ENCODE measurements at regions not wholly inside any gene's neighbourhood (a gene's known extent, or its start where the extent isn't known, plus 50 kb on each side); places are given as distances from the start of the nearest gene placed in this dataset.
A peak's percentile ranks its signal among the peaks of the same experiment; 100 is the strongest.

DNA sequence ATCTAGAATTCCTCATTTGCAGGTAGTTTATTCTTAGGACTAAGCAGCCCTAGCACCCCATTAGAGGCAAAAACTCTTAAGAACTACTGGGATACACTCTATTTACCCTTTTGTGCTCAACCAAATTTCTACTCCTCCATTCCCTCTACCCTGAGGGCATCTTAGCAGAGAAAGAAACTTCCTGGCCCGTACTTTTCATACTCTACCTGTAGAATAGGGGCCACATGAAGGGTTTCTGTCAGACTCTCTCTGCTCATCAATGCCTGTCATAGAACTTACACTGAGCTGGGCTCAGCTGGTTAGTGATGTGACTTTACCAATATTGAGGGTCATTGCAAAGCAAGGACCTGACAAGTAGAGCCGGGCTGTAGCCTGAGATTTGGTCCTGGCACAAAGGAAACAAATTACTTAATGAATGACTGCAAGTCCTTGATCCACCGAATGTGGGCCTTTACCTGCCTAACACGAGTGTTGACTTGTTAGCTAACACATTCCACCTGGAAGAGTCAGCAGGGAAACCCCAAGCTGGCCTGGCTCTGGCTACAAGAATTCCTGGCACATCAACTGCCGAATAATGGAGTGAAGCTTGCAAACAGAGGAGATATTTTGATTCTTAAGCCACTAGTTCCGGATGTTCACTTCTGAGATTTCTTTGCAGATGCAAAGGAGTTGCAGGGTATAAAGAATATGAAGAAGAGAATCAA is 280.5 kb upstream of the JAG1 start:
- Histone ChIP-seq H2AK5ac (ENCODE audit: low read depth, low read length) (no peak overlapping the region), H2BK15ac (ENCODE audit: low read length) (no peak overlapping the region), H3K79me1 (ENCODE audit: low read depth, low read length) (no peaks in the 10 kb centered on the region), H3K4me1 (replicated peaks in 1 of 4; ENCODE audit: control insufficient read depth in 3 of 4, insufficient read depth in 4 of 4, low read length in 3 of 4) (peaks cover 0 to 2% (median 0%) of the 10 kb centered on the region in 4 experiments; a peak in 2 of 7 replicates), H2AFZ (ENCODE audit: low read length) (peak overlapping the region; percentile 55; the same call in 1 of the 2 replicates), H4K8ac (ENCODE audit: extremely low read depth, insufficient read depth, low read length) (no peak overlapping the region), H2BK12ac (ENCODE audit: low read depth, low read length) (no peak overlapping the region), H3K9ac (replicated peaks in 1 of 4; ENCODE audit: extremely low read depth in 1 of 4, low read depth in 3 of 4, low read length in 3 of 4) (no peak overlapping the region), H3K23ac (ENCODE audit: insufficient read length) (no peak overlapping the region), H3K27ac (ENCODE audit: low read depth, low read length) (no peak overlapping the region), H3K4me2 (ENCODE audit: insufficient read depth in 1 of 2, low read depth in 2 of 2, low read length in 2 of 2) (no peak overlapping the region), H3K56ac (replicated peaks; ENCODE audit: insufficient read length, low read depth, low read length) (no peak overlapping the region), H3K79me2 (ENCODE audit: control insufficient read depth in 1 of 2, insufficient read depth in 2 of 2, low read length in 2 of 2) (no peaks in the 10 kb centered on the region), H4K5ac (ENCODE audit: insufficient read length, low read depth, low read length) (no peak overlapping the region), H3K23me2 (ENCODE audit: low read depth, low read length) (no peaks in the 10 kb centered on the region), H3K14ac (ENCODE audit: insufficient read length) (no peak overlapping the region), H4K20me1 (replicated peaks in 1 of 2; ENCODE audit: control insufficient read depth in 1 of 2, insufficient read depth in 2 of 2, low read length in 2 of 2) (no peaks in the 10 kb centered on the region), H4K91ac (replicated peaks; ENCODE audit: insufficient read length, low read length) (no peak overlapping the region), H2BK5ac (ENCODE audit: low read depth, low read length) (no peak overlapping the region), H3K18ac (ENCODE audit: extremely low read depth, low read length) (no peak overlapping the region), H3K4me3 (ENCODE audit: extremely low read depth in 1 of 4, insufficient read depth in 2 of 4, low read depth in 3 of 4, low read length in 4 of 4) (no peak overlapping the region), H3K27me3 (replicated peaks in 1 of 4; ENCODE audit: control insufficient read depth in 3 of 4, extremely low read depth in 1 of 4, insufficient read depth in 3 of 4, low read length in 3 of 4) (no peaks in the 10 kb centered on the region), H3K9me3 (ENCODE audit: insufficient read depth in 2 of 2, low read depth in 1 of 2, low read length in 1 of 2) (no peaks in the 10 kb centered on the region), H2BK120ac (replicated peaks; ENCODE audit: low read depth, low read length) (no peak overlapping the region), H2BK20ac (ENCODE audit: low read length) (no peak overlapping the region), H3K36me3 (ENCODE audit: control insufficient read depth in 2 of 4, insufficient read depth in 4 of 4, low read length in 3 of 4) (no peaks in the 10 kb centered on the region), H3K4ac (replicated peaks; ENCODE audit: insufficient read length, low read depth, low read length) (no peak overlapping the region)
- WGBS, 2 experiments (ENCODE audit: extremely low coverage in 1 of 2, insufficient coverage in 1 of 2, insufficient read length in 1 of 2, insufficient replicate concordance in 2 of 2, low coverage in 1 of 2, low lambda C conversion rate in 2 of 2, missing lambda C conversion rate in 1 of 2): 90% methylated on average over 6 of the region's 6 CpGs; no CpG with 5 or more reads in 1 of the 2 experiments
- FAIRE-seq: no peak
- ChIA-PET CTCF (ENCODE audit: partially characterized antibody) (interaction anchor here (1.3 kb wide), 1 partner anchor 251 kb away, joined by 4 read pairs; no protein-coding TSS in a partner anchor), POLR2A (ENCODE audit: partially characterized antibody) (no interaction called here)
- no peak for DNase-seq (ENCODE audit: low read depth in 1 of 2, low spot score in 2 of 2)
- no peak for TF ChIP-seq GABPA (IDR thresholded peaks at IDR 0.05; ENCODE audit: borderline replicate concordance, insufficient read depth, low read length)

All from H1 (cell line).